NCI-H82 (cell line): ENCODE measurements at regions not wholly inside any gene's neighbourhood (a gene's known extent, or its start where the extent isn't known, plus 50 kb on each side); places are given as distances from the start of the nearest gene placed in this dataset.
A peak's percentile ranks its signal among the peaks of the same experiment; 100 is the strongest.
"Not testable (repeated sequence)": the region's sequence is repeated elsewhere in the genome, so short reads cannot be mapped to it uniquely, and the experiment has no call there.

Experiments
- DNase-seq: peaks from one replicate; lab custom pipeline; 2025; lab: John Stamatoyannopoulos, UW

DNA sequence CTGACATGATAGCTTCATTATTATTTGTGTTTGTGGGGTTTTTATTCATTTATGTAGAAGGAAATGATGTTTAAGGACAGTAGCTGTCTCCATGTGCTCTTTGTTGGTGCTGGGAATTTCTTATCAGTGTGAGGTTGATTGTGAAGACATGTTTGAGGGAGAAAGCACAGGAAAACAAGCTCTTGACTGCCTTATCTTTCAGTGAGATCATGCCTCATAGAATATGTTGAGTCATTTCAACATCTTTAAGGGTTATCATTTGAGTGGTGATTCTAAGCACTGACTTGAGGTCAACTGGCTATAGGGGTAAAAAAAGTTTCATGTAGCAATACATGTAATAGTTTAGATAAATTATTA, 405.1 kb upstream of the ADAMTS5 start:
- DNase-seq, result no peak

DNA sequence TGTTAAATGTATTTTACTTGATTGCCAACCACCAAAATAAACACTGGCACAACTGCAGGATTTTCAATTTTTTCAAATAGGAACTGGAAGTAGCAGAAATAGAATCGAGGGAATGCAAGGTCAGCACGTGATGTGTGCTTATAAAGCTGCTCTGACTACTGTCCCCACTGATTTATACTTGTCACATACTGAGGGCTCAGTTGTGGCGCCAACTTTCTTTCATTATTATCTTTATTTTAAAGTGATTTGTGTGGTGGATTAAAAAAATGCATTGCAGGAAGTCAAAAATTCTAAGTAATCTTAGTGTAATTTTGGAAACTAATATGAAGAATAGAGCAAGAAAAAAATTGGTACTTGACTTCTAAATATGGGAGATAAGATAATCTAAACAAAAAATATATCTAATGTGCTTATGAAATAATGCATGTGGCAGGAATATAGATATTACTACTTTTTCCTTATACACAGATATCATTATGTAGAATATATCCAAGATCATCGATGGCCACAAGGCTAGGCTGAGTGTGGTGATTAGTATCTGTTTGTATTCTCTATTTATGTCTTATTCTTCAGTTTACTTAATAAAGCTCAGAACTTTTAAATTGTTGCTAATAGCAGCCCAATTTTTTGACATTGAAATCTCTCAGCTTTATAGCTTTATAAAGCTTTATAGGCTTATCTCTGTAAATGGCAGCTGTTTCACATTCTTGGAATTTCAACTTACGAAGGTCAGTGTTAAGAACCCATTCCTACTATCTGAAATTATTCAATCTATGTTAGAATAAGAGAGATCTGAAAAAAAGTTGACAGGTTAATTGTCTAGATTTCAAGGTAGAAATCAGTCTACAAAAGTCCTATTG, 404.5 kb upstream of the ADAMTS5 start:
- DNase-seq, result no peak

DNA sequence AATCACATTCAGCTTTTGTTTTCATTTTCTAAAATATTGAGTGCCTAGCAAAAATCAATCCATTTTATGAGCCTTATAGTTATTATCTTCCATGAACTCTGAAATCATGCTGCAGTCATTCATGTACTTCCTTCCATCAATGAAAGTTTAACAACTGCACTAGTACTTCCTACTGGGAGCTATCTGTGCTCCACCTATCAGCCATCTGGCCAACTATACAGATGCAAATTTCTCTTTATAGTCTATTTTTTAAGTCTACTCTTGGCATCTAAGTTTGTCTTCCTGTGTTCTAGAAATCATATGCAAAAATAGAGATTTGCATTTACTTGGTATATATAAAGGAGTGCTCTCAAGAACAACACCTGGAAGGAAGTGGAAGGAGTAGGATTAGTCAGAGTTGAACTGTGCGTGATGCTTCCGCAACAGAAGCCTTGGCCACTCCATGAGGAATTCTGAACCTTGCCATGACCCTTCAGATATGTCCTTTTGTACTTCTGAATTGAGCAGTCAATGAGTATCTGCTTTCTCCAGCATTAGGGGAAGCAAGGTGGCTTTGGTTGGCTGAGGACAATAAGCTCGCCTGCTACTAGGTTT, 403.2 kb upstream of the ADAMTS5 start:
- no peak for DNase-seq

DNA sequence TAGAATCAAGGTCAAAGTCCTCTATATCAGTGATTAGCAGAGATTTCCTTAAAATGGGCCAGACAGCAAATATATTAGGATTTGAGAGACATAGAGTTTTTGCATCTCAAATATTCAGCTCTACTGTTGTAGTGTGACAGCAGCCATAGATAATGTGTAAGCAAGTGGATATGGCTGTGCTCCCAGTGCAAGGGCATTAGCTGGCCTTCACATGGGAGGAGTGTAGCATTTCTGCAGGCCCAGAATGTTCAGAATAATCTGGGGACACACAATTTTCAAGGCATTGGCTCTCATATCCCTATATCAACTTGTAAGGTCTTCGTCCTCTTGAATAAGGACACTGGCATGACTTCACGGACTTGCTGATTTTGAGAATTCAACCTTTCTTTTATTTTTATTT, 402.3 kb upstream of the ADAMTS5 start:
- DNase-seq, result no peak

DNA sequence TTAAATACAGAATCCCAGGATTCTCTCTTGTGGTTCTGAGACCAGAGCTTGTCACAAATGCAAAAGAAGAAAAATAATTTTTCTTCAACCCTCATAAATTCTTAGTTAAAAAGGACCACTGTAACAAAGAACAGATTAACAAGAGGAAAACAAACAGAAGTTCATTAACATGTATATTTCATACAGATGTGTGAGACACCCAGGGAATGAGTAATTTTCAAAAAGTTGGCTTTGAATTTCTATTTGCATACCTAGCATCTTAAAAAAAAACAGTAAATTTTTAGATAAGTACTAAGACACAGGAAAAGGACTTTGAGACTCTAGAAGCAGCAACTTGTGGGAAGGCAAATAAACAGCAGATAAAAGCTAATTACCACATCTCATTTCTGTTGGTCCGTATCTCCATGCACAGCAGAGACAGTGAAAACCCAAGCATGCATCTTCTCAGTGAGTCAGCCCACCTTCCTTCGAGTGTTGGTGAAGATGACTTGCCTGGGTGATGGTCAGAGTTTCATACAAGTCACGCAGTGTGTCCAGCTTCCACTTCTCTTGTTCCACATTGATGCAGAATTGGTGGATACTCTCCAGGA, 399.9 kb upstream of the ADAMTS5 start:
- no peak for DNase-seq

DNA sequence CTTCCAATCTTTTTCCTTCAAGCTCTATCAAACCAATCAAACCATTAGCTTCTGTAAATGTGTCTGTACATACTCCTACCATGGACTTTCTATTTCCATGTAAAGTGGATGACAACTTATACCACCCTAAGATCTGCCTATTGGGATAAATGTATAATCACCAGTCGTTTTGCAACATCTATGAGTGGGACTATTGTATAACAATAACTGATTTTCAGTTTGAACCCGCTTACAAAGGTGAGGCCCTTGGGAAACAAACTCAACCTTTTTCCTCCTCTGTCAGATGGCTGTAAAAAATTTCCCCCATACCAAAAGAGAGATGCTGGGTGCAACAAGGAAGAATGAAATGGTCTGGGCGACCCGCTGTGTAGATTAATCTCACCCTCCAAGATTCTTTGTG, 399.1 kb upstream of the ADAMTS5 start:
- no peak for DNase-seq

DNA sequence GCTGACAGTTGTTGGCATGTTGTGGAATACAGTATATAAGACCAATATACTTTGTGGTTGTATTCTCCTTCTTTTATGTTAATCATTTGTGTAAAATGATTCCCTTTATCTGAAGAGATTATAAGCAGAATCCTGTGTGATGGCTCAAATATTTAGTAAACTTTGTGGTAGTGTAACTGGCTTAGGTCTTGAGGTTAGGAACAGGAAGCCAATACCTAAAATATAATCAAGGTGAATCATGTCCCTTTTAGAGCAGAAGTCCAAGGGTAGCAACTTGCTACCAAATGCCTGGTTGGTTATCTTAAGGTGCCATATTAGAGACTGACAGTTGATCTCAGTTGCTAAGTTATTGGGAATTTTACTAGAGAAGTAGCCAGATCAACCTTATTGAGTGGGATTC, 398.5 kb upstream of the ADAMTS5 start:
- no peak for DNase-seq

DNA sequence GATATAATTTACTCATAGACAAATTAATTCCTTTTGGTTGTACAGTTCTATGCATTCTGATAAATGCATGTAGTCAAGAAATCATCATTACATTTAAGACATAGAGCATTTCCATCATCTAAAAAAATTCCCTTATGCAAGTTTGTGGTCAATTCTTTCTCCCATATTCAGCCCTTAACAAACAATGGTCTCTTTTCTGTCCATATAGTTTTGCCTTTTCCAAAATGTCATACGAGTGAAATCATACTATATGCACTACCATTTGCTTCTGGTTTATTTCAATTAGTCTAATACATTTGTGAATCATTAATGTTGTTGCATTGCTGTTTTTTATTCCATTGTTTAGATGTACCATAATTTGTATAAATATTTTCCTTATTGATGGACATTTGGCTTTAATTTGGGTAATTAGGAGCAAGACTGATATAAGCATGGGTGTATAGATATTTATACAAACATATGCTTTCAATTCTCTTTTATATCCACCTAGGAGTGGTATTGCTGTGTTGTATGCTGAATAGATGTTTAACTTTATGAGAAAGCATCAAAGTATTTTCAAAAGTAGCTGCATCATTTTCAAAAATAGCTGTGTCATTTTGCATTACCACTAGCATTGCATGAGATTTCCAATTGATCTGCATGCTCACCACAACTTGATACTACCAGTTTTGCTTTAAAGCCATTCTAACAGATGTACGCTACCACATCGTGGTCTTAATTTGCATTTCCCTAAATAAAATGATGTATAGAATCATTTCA, 397.0 kb upstream of the ADAMTS5 start:
- DNase-seq, result no peak

DNA sequence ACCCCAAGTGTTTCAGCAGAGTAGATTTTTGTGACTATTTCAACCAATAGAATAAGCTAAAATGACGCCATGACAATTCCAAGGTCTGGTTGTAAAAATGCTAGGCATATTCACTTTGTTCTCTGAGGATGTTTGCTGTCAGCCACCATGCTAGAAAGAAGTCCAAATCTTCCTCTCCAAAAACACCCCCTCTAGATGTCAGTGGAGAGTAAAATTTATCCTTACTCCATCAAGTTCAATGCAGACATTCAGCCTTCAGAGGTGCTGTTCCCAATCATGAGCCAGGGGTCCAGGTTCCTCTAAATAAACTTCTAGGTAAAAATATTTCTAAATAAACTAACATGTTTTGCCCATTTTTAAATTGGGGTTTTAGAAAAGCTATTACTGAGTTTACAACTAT, 395.4 kb upstream of the ADAMTS5 start:
- DNase-seq, result no peak

DNA sequence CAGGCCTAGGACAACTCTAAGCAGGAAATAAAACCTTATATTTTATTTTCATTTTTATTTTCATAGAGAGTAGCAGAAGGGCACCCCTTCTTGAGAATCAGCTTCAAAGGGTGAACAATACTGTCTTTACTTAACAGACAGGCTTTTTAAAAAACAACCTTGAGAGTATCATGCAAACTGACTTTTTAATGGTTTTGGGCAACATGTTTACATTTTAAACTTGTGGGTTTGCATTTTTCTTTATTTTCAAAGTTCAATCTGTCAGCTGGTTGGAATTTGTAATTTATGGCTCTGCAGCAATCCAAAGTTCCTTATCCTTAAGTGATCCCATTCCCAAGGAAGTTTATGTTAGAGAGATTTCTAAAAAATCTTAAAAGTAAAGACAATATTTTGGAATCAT, 392.3 kb upstream of the ADAMTS5 start:
- DNase-seq, result no peak

DNA sequence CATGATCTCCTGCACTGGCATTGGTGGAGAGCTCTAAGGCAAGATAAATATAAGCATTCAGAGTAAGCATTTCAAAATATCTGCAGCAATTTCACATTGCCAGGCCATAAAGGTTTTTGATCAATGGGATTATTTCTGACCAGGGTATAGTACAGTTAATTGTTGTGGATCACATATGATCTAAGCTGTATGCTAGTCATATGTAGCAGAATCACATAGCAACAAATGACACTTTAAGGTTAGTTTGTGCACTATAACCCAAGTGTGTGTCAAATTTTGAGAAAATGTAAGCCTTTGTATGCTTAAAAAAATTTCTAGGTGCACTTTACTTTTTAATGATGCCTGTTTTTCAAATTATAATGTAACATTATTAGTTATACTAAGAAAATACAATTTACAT, 386.0 kb upstream of the ADAMTS5 start:
- no peak for DNase-seq

DNA sequence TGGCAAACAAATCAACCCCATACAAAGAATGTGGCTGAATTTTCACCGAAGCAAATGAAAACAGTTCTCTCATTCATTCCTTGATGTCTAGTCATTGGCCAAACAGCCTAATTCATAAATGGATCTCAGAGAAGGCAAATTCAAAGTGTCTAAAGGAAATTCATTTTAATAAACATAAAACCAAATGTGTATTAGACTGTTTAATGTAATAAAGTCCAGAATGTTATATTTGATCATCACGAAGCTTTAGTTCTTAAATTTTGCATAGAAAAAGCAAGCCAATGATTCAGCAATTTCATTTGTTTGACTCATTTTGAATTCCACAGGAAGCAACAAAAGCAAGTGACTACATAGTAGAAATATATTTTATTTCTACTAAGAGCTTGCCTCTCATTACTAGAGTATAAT, 379.2 kb upstream of the ADAMTS5 start:
- DNase-seq, result no peak

DNA sequence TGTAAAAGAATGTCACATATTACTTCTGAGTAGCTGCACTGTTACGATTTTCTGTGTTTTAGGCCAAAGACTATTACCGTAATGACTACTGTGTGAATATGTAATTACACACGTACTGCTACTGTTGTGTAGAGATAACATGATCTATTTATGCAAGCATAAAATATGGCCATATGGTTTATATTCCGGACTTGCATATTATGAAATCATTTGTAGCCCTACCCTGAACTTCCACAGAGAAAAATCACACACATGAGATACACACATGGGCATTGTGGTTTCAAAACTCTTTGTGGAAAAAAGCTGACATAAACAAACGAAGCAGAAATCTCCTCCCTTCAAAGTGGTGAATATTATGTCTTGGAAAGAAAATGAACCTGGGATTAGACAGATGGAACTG, 373.0 kb upstream of the ADAMTS5 start:
- DNase-seq, result no peak

DNA sequence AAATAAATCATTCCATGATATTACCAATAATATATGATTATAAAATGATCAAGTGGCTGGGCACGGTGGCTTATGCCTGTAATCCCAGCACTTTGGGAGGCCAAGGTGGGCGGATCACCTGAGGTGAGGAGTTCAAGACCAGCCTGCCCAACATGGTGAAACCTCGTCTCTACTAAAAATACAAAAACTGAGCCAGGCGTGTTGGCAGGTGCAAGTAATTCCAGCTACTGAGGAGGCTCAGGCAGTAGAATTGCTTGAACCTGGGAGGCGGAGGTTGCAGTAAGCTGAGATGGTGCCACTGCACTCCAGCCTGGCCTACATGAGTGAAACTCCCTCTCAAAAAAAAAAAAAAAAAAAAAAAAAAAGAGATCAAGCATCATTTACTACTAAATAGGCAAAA, 371.1 kb upstream of the ADAMTS5 start:
- not testable (repeated sequence) for DNase-seq

DNA sequence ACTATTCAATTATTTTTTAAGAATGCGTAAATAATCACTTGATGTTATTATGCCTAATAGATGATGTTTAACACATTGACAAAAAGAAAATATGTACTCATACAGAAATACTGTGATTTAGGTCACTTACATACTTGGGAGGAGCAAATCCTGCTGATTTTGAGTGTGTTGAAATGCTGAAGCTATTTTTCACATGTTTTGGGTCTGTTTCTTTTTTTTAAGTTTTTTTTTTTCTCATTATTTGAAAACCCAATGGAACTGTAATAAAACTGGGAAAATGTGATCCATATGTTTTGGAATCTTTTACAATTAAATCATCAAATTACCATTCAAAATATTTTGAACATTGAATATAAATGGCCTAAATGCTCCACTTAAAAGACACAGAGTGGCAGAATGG, 366.2 kb upstream of the ADAMTS5 start:
- no peak for DNase-seq

DNA sequence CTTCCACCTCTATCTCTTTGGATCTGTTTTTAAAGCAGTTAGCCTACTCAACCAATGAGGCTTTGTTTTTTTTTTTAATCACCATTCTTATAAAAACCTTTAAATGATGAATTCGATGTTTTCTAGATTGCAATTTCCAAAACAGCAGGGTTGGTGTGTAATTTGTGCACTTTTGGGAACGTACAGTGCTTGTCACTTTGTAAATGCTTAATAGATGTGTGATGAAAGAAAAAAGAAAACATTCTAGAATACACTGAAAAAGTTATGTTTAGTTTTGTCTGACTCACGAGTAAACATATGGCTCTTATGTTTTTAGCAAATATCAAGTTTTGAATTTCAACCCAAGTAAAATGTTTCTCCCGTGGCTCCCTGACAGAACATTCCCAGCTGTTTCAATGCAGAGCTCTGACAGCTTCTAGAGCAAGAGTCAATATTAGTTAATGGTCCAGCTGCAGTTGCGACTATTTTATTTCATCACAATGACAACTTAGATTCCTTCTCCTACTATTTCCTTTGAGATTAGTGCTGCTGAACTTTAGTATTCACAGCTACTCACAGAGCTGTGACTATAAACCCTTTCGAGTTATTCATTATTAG, 362.5 kb upstream of the ADAMTS5 start:
- DNase-seq, result no peak

DNA sequence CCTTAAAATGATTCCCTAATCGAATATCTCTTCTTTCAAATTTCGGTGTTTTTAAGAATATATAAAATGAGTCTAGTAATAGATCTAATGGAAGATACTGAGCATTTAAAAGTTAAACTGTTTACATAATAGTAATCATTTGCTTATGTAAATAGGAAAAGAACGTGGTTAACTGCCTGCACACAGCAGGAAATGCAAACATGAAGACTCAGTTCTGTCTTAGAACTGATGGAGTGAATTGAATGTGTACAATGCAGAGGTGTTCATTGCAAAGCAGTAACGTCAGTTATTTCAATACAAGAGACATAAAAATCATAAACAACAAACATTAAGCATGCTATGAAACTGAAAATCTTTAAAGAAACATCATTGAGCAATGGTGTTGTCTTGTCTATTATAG, 359.4 kb upstream of the ADAMTS5 start:
- no peak for DNase-seq

DNA sequence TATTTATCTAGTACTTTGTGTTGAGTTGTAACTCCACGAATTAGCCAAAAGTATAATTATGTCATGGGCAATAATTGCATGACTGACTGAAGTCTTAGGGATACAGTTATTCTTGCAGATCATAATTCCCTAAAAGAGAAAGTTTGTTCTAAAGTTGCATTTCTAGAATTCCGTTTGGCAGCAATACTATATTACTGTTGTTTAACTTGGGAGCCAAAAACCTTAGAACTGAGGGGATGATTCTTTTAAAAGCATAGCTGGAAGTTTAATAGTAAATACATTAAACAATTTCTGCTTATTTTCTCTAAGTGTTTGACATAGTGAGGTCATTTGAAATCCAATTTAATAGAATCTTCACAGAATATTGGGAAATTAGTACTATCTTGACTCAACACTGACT, 356.4 kb upstream of the ADAMTS5 start:
- DNase-seq, result no peak

DNA sequence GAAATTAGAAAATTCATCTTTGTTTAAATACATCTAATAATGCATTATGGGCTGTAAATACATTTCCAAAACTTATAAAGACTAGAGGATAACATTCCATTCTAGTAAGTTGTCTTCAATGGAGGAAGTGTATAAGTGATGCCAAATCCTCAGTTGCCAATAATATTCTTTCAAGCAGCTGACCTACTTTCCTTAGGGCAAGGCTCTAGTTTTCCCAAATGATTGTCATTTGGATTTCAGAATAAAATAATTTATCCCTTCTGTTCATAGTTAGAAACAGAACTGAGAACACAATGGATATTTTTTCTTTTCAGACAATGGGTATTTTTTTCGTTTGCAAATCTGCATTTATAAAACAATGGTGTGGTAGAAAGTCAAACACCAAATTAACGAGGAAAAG, 354.9 kb upstream of the ADAMTS5 start:
- DNase-seq, result no peak

DNA sequence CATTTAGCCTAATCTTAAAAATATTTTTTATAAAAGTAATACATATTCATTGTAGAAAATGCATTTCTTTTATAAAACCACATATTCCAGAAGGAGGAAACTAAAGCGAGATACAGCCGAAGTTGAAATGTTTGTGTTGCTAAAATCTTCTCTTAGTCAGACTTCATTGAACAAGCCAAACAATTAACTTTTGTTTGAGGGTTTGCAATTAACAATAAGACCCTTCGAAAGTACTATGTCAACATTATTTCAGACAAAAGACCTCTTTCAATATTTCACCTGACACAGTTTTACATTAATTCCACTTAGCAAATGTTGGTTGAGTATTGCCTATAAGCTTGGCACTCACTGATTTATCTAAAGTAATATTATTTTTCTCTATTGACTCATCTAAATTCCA, 354.0 kb upstream of the ADAMTS5 start:
- DNase-seq, result no peak

DNA sequence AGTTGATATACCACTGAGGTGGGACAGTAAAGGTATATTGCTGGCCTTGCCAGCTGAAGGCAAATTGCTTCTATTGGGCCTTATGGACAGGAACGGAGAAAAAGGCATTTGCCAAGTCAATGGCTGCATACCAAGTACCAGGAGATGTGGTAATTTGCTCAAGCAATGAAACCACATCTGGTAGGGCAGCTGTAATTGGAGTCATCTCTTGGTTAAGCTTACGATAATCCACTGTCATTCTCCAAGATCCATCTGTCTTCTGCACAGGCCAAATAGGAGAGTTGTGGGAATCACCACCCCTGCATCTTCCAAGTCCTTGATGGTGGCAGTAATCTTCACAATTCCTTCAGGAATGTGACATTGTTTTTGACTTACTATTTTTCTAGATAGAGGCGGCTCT, 350.7 kb upstream of the ADAMTS5 start:
- DNase-seq, result peak; percentile 16

DNA sequence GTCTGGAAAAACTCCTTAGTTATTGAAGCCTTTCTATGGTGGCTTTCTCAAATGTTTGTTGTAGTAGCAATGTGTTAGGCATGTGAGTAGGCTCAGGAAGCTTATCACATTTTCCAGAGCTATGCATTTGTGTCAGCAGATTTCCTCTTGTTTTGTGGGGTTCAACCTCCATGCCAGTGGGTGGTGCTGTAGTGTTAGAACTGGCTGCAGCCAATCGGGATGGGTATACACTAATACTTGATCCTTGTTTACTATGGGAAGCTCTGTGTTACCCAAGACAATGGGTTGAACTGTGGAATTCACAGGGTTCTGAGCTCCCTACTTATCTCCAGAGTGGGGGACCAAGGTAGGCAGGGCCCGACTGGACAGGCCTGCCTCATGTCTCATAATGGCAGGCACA, 348.5 kb upstream of the ADAMTS5 start:
- no peak for DNase-seq

DNA sequence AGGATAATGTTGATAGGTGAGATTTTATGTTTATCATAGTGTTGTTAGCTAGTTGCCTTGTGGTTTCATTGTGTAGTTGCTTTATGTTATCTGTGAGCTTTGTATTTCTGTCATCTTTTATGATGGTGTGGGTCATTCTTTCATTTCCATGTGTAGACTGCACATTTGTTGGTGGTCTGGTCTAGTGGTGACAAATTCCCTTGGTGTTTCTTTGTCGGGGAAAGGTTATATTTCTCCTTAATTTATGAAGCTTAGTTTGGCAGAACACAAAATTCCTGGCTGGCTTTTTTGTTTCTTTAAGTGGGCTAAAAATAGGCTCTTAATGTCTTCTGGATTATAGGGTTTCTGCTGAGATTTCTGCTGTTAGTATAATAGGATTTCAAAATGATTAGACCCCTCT, 347.2 kb upstream of the ADAMTS5 start:
- peak; percentile 24 for DNase-seq
